Esophagus muscularis mucosa (tissue), 4 donors: ENCODE measurements at regions not wholly inside any gene's neighbourhood (a gene's known extent, or its start where the extent isn't known, plus 50 kb on each side); places are given as distances from the start of the nearest gene placed in this dataset.

Experiments
- DNase-seq: peaks from one replicate; pipeline ENCODE4 v3.0.0-alpha.2; 2017; ENCODE audit errors: extremely low spot score
- H3K27ac ChIP-seq, 4 donors: fragments of 200-600 bp; sonication (generic); replicated peaks in 1 of 4; 1 replicate in 3 of 4; 2 replicates in 1 of 4; pipeline ENCODE4 v1.5.1; 2016 to 2019; ENCODE audit warnings: mild to moderate bottlenecking in 1 of 4
- H3K27me3 ChIP-seq, 4 donors: fragments of 200-600 bp; sonication (generic); one replicate each; pipeline versions ENCODE4 v1.5.1 to v1.6.0; 2016 to 2019
- H3K36me3 ChIP-seq, 4 donors: fragments of 200-600 bp; sonication (generic); one replicate each; pipeline ENCODE4 v1.5.1; 2016 to 2019
- H3K4me1 ChIP-seq, 4 donors: fragments of 200-600 bp; sonication (generic); one replicate each; pipeline ENCODE4 v1.5.1; 2016 to 2019
- H3K4me3 ChIP-seq, 4 donors: fragments of 200-600 bp; sonication (generic); 1 replicate in 2 of 4; 2 replicates in 2 of 4; pipeline ENCODE4 v1.5.1; 2016 to 2019; ENCODE audit warnings: mild to moderate bottlenecking in 4 of 4, moderate library complexity in 1 of 4
- H3K9me3 ChIP-seq, 4 donors: fragments of 200-600 bp; sonication (generic); 1 replicate in 3 of 4; 2 replicates in 1 of 4; pipeline ENCODE4 v1.5.1; 2016 to 2019
- CTCF ChIP-seq, 3 experiments: fragments of 200-600 bp in 2 of 3; fragments of 450-650 bp in 1 of 3; sonication (generic) in 2 of 3; IDR thresholded peaks; one replicate each; pipeline ENCODE4 v1.5.1; 2017 to 2019; ENCODE audit warnings: antibody characterized with exemption in 3 of 3, mild to moderate bottlenecking in 2 of 3, moderate library complexity in 1 of 3
- EP300 ChIP-seq: sonication (generic); formaldehyde crosslinking; IDR thresholded peaks from one replicate; pipeline ENCODE4 v1.6.1; 2017; ENCODE audit warnings: antibody characterized with exemption
- POLR2A ChIP-seq: fragments of 450-650 bp; IDR thresholded peaks from one replicate; pipeline ENCODE4 v1.6.1; 2017; ENCODE audit warnings: antibody characterized with exemption, moderate library complexity, mild to moderate bottlenecking, low read depth
- POLR2AphosphoS5 ChIP-seq, 2 donors: sonication (generic); formaldehyde crosslinking; IDR thresholded peaks; one replicate each; pipeline ENCODE4 v1.6.1; 2017; ENCODE audit warnings: antibody characterized with exemption in 2 of 2
- whole genome bisulfite sequencing: methylation state at CpG from one replicate; pipeline ENCODE4 v1.1.5; 2018; 5-methylcytosine and 5-hydroxymethylcytosine counted together
- intact Hi-C: fragments of 100-400 bp; cut with DNase I; formaldehyde crosslinking; loops from one replicate; pipeline ENCODE4 v1.15.1; 2023

- intact Hi-C loops, result no loop called here
- WGBS, result 88% methylated on average over 1 of the region's 1 CpG
- no peak for TF ChIP-seq POLR2A
- no peak for TF ChIP-seq CTCF (IDR thresholded peaks at IDR 0.05)
- TF ChIP-seq EP300, result no peak
- no peak for TF ChIP-seq POLR2AphosphoS5 (IDR thresholded peaks at IDR 0.05)
- Histone ChIP-seq H3K4me1 (no peaks in the 10 kb centered on the region), H3K36me3 (no peaks in the 10 kb centered on the region), H3K27ac (no peak overlapping the region), H3K9me3 (no peaks in the 10 kb centered on the region), H3K4me3 (no peak overlapping the region), H3K27me3 (no peaks in the 10 kb centered on the region)
- no peak for DNase-seq
These were observed 314.2 kb downstream of the SLC7A11 start for GRCh38 chr4:137927972-137928371.

GRCh38 chr4:137923494-137923893, 318.7 kb downstream of the SLC7A11 start:
- TF ChIP-seq POLR2A (no peak), EP300 (no peak), POLR2AphosphoS5 (IDR thresholded peaks at IDR 0.05) (no peak), CTCF (IDR thresholded peaks at IDR 0.05) (no peak)
- intact Hi-C loops, result loop anchor here (1.0 kb wide), 1 partner anchor 16 kb away; no protein-coding TSS in a partner anchor
- Histone ChIP-seq H3K9me3 (no peaks in the 10 kb centered on the region), H3K27me3 (no peaks in the 10 kb centered on the region), H3K4me3 (no peak overlapping the region), H3K27ac (no peak overlapping the region), H3K4me1 (no peaks in the 10 kb centered on the region), H3K36me3 (no peaks in the 10 kb centered on the region)
- no peak for DNase-seq
- 85% methylated on average over 3 of the region's 3 CpGs for WGBS

GRCh38 chr4:137922721-137923120, 319.4 kb downstream of the SLC7A11 start:
- 93% methylated on average over 3 of the region's 3 CpGs for WGBS
- intact Hi-C loops, result loop anchor here (1.0 kb wide), 1 partner anchor 15 kb away; no protein-coding TSS in a partner anchor

GRCh38 chr4:137909529-137910309, 332.4 kb downstream of the SLC7A11 start:
- H3K27me3 ChIP-seq, result no peaks in the 10 kb centered on the region
- intact Hi-C loops, result no loop called here
- H3K4me1 ChIP-seq, result no peaks in the 10 kb centered on the region
- DNase-seq, result no peak
- 75% methylated on average over 5 of the region's 8 CpGs for WGBS
- H3K27ac ChIP-seq, result no peak overlapping the region
- H3K9me3 ChIP-seq, result peaks cover 0 to 3% (median 0%) of the 10 kb centered on the region in 4 donors
- H3K36me3 ChIP-seq, result no peaks in the 10 kb centered on the region
- TF ChIP-seq CTCF (IDR thresholded peaks at IDR 0.05) (no peak), EP300 (no peak)
- H3K4me3 ChIP-seq, result no peak overlapping the region

More at GRCh38 chr4:137922721-137923120, 319.4 kb downstream of the SLC7A11 start:
- no peak overlapping the region for H3K27ac ChIP-seq
- no peak for TF ChIP-seq POLR2A
- no peak for TF ChIP-seq EP300
- no peak for TF ChIP-seq POLR2AphosphoS5 (IDR thresholded peaks at IDR 0.05)
- no peak for TF ChIP-seq CTCF (IDR thresholded peaks at IDR 0.05)
- no peaks in the 10 kb centered on the region for H3K4me1 ChIP-seq
- H3K9me3 ChIP-seq, result no peaks in the 10 kb centered on the region
- no peaks in the 10 kb centered on the region for H3K27me3 ChIP-seq
- DNase-seq, result no peak
- H3K36me3 ChIP-seq, result no peaks in the 10 kb centered on the region
- no peak overlapping the region for H3K4me3 ChIP-seq

GRCh38 chr4:137905930-137906329, 336.2 kb downstream of the SLC7A11 start:
- Histone ChIP-seq H3K27me3 (no peaks in the 10 kb centered on the region), H3K9me3 (no peaks in the 10 kb centered on the region), H3K4me3 (no peak overlapping the region), H3K27ac (no peak overlapping the region), H3K36me3 (no peaks in the 10 kb centered on the region), H3K4me1 (no peaks in the 10 kb centered on the region)
- 88% methylated on average over 4 of the region's 4 CpGs for whole genome bisulfite sequencing
- no peak for DNase-seq
- no peak for TF ChIP-seq EP300
- no peak for TF ChIP-seq POLR2A
- TF ChIP-seq POLR2AphosphoS5 (IDR thresholded peaks at IDR 0.05), result no peak
- TF ChIP-seq CTCF (IDR thresholded peaks at IDR 0.05), result no peak
- intact Hi-C loops, result no loop called here
